Upper lobe of right lung (tissue), 1 donor: ENCODE measurements at regions not wholly inside any gene's neighbourhood (a gene's known extent, or its start where the extent isn't known, plus 50 kb on each side); places are given as distances from the start of the nearest gene placed in this dataset.

Experiments
- ATAC-seq: fragments of 200-7000 bp; cut with Tn5 transposase; one replicate; pipeline ENCODE4 v1.9.1; 2020; ENCODE audit warnings: mild to moderate bottlenecking, moderate library complexity
- DNase-seq: peaks from one replicate; pipeline ENCODE4 v3.0.0-alpha.2; 2020
- H3K27ac ChIP-seq: fragments of 200-600 bp; one replicate; pipeline ENCODE4 v1.8.0; 2022
- H3K27me3 ChIP-seq: fragments of 200-600 bp; one replicate; pipeline ENCODE4 v1.8.0; 2022; ENCODE audit warnings: mild to moderate bottlenecking
- H3K36me3 ChIP-seq: fragments of 200-600 bp; one replicate; pipeline ENCODE4 v1.8.0; 2022
- H3K4me1 ChIP-seq: fragments of 200-600 bp; one replicate; pipeline ENCODE4 v1.8.0; 2022
- H3K4me3 ChIP-seq: fragments of 200-600 bp; one replicate; pipeline ENCODE4 v1.8.0; 2022; ENCODE audit warnings: mild to moderate bottlenecking
- H3K9me3 ChIP-seq: fragments of 200-600 bp; one replicate; pipeline ENCODE4 v1.8.0; 2022
- CTCF ChIP-seq: fragments of 200-600 bp; IDR thresholded peaks from one replicate; pipeline ENCODE4 v1.8.0; 2022; ENCODE audit warnings: antibody characterized with exemption
- intact Hi-C: fragments of 100-400 bp; cut with DNase I; formaldehyde crosslinking; loops from one replicate; pipeline ENCODE4 v1.11.0; 2022
- donor health status: DM: no; HTN: yes; CAD: no; lungs with severe emphysema.

GRCh38 chr22:49525801-49526535 is 301.7 kb downstream of the BRD1 start:
- TF ChIP-seq CTCF, result no peak
- no peak for DNase-seq
- intact Hi-C loops, result no loop called here
- no peaks in the 10 kb centered on the region for H3K27me3 ChIP-seq
- no peaks in the 10 kb centered on the region for H3K36me3 ChIP-seq
- H3K4me3 ChIP-seq, result no peak overlapping the region
- H3K4me1 ChIP-seq, result peaks cover 2% of the 10 kb centered on the region
- no peak overlapping the region for H3K27ac ChIP-seq
- no peaks in the 10 kb centered on the region for H3K9me3 ChIP-seq
- peak; percentile 31 for ATAC-seq

GRCh38 chr22:49525360-49525759 is 302.3 kb downstream of the BRD1 start:
- TF ChIP-seq CTCF, result no peak
- Histone ChIP-seq H3K27ac (no peak overlapping the region), H3K9me3 (no peaks in the 10 kb centered on the region), H3K4me1 (peaks cover 2% of the 10 kb centered on the region), H3K4me3 (no peak overlapping the region), H3K27me3 (no peaks in the 10 kb centered on the region), H3K36me3 (no peaks in the 10 kb centered on the region)
- ATAC-seq, result no peak
- no peak for DNase-seq
- intact Hi-C loops, result no loop called here

GRCh38 chr22:49524362-49524761 is 303.3 kb downstream of the BRD1 start:
- Histone ChIP-seq H3K9me3 (no peaks in the 10 kb centered on the region), H3K27ac (no peak overlapping the region), H3K4me1 (peaks cover 2% of the 10 kb centered on the region), H3K36me3 (no peaks in the 10 kb centered on the region), H3K4me3 (no peak overlapping the region), H3K27me3 (no peaks in the 10 kb centered on the region)
- intact Hi-C loops, result no loop called here
- no peak for TF ChIP-seq CTCF
- ATAC-seq (no peak), DNase-seq (no peak)

GRCh38 chr22:49523374-49524008 is 304.2 kb downstream of the BRD1 start:
- ATAC-seq (no peak), DNase-seq (no peak)
- H3K36me3 ChIP-seq, result no peaks in the 10 kb centered on the region
- no peak overlapping the region for H3K4me3 ChIP-seq
- H3K27me3 ChIP-seq, result no peaks in the 10 kb centered on the region
- H3K9me3 ChIP-seq, result no peaks in the 10 kb centered on the region
- intact Hi-C loops, result no loop called here
- H3K27ac ChIP-seq, result no peak overlapping the region
- no peak for TF ChIP-seq CTCF
- H3K4me1 ChIP-seq, result peaks cover 2% of the 10 kb centered on the region

GRCh38 chr22:49522582-49523373 is 304.9 kb downstream of the BRD1 start:
- peaks cover 2% of the 10 kb centered on the region for H3K4me1 ChIP-seq
- no peak overlapping the region for H3K27ac ChIP-seq
- no peaks in the 10 kb centered on the region for H3K27me3 ChIP-seq
- H3K4me3 ChIP-seq, result no peak overlapping the region
- intact Hi-C loops, result no loop called here
- no peaks in the 10 kb centered on the region for H3K9me3 ChIP-seq
- no peaks in the 10 kb centered on the region for H3K36me3 ChIP-seq
- ATAC-seq (no peak), DNase-seq (no peak)
- TF ChIP-seq CTCF, result no peak
